GM12873 (cell line): ENCODE measurements at regions not wholly inside any gene's neighbourhood (a gene's known extent, or its start where the extent isn't known, plus 50 kb on each side); places are given as distances from the start of the nearest gene placed in this dataset.

Source experiments
- TF ChIP-seq, protein P1 (sequence below): IDR thresholded peaks from 2 replicates; pipeline ENCODE4 v1.5.1; 2012; ENCODE audit warnings: low read depth, mild to moderate bottlenecking, moderate library complexity, low read length, control low read depth; ENCODE audit not compliant: insufficient read depth; ENCODE audit errors: missing control alignments

DNA sequence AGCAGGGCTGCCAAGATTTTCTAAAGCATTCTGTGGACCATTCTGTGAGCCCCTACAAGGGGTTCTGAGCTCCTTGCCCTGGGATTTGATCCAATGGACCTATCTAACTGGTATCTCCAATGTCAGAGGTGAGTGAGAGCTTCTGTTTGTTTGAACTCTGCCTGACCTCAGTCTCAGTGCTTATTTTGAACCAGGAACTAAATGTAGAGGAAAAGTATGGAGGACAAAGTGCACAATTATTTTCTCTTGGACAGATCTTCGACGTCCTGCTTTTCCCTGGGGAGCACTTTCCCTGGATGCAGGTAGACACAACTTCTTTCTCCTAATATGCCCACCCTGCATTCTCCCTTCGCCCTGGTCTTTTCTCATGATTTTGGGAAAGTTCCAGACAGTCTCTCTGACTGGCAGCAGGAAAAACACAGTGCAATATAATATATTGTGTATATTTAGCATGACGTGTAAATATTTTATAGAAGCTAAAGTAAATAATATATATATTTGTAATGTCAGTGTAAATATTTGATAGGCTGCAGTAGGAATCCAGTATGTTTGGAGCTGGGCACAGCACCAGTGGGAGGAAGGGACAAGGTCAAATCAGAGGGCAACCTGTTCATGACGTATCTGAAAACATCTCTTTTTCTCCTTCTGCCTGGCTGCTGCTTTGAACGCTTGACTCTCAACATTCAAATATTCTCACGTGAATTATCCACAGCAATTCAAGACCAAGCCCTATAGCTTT lies 184.0 kb upstream of the LYZL1 start:
- TF ChIP-seq, protein P1, sequence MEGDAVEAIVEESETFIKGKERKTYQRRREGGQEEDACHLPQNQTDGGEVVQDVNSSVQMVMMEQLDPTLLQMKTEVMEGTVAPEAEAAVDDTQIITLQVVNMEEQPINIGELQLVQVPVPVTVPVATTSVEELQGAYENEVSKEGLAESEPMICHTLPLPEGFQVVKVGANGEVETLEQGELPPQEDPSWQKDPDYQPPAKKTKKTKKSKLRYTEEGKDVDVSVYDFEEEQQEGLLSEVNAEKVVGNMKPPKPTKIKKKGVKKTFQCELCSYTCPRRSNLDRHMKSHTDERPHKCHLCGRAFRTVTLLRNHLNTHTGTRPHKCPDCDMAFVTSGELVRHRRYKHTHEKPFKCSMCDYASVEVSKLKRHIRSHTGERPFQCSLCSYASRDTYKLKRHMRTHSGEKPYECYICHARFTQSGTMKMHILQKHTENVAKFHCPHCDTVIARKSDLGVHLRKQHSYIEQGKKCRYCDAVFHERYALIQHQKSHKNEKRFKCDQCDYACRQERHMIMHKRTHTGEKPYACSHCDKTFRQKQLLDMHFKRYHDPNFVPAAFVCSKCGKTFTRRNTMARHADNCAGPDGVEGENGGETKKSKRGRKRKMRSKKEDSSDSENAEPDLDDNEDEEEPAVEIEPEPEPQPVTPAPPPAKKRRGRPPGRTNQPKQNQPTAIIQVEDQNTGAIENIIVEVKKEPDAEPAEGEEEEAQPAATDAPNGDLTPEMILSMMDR, result no peak

DNA sequence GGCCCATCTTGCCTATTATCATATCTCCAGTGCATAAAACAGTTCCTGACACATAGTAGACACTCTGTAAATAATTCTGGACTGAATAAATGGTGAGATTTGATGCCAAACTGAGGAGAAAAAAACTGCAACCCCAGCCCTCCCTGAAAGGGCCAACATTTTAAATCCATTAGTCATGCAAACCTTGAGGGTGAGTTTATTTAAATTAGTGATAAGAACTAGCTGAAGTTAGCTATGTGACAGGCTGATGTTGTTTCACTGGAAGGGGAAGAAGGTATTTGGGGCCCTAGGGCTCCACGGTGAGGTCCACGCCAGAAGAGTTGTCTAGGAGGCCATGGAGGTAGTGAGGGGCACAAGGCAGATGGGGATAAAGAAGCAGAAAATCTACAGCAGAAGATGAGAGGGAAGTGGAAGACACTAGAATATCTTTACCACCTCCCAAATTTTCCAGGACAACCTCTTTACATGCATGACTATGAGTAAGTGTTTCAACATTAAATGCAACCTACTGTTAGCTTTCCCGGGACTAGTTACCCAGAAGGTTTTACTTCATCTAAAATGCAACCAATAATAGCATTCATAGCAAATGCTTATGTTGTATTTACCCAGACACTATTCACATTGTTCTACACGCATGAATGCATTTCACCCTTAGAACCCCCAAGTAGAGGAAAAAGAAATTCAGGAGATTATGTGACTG lies 183.2 kb upstream of the LYZL1 start:
- TF ChIP-seq, protein P1, result no peak

DNA sequence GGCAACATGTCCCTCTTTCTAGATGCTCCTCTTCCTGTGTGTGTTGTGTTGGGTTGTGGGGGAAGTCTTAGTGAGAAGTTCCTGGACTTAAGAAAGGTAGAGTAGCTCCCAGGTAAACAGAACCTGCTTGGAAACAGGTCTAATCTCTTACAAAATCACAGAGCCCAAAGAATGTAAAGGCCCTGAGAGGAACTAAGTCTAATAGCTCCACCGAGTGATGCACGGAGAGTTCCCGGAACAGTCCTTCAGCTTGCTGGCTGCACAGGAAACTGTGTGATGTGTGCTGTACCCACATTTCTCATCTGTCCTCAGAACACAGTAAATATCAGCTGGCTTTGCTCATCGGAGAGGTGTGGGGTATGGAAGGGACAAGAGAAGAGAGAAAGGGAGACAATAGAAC lies 182.6 kb upstream of the LYZL1 start:
- TF ChIP-seq, protein P1, result no peak

DNA sequence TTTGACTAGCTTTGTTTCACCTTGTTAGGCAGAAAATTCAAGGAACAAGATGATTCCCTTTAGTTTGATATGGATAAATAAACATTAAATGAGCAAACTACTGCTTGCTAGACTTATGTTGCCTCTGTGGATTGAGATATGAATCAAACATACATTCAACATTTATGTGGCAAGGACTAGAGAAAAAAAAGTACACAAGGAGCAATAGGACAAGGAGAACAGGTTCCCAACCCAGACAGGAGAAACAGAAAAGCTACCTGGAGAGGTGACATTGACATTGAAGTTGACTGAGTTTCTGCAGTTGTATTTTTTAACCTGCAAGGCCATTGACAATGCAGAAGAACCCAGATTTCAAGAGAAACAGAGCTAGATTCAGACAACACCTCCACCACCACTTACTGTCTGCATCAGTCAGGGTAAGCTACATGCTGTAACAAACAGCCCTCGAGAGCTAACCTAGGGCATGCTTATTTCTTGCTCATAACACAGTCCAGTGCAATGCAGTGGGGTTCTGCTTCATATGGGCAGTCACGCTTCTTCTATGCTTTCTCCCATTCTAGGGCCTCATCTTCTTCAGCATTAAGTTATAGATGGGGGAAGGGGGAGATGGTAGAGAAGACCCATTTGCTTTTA lies 180.9 kb upstream of the LYZL1 start:
- TF ChIP-seq, protein P1, result no peak

DNA sequence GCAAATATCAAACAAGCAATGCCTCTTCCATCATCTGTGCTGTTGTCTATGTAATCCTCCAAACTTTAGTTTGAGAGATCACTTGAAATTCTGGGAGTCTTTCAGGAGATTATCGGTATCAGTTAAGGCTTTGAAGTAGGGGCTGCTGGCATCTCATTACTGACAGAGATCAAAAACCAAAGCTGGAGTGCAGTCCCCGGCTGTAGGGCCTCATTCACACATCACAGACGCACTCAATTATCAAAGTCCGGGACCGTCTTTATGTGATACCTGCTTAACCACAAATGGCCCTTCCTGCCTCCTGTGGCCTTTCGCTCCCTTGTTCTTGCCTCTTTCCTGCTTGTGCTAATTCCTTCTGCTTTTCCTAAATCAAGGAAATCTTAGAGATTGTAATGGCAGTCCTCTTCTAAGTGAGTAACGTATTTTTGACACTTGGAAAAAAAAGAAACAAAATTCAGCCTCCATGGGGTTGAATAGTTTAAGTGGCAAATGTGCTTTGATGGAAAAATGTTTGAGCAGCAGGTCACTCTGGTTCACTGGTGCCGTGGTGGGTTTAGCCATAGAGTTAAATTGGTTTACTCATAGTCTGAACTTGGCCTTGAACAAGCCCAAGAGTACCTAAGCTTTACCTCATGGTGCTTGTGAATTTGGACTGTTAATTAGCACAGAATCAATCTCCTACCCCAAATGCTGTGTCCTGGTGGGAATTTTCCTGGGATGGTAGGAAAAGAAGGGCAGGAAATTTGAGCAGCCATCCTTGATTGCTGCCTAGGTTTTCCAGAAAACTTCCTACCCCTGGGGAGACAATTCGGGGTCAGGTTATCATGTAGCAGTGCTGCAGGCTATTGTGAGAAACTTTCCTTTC lies 178.9 kb upstream of the LYZL1 start:
- TF ChIP-seq, protein P1, result no peak

DNA sequence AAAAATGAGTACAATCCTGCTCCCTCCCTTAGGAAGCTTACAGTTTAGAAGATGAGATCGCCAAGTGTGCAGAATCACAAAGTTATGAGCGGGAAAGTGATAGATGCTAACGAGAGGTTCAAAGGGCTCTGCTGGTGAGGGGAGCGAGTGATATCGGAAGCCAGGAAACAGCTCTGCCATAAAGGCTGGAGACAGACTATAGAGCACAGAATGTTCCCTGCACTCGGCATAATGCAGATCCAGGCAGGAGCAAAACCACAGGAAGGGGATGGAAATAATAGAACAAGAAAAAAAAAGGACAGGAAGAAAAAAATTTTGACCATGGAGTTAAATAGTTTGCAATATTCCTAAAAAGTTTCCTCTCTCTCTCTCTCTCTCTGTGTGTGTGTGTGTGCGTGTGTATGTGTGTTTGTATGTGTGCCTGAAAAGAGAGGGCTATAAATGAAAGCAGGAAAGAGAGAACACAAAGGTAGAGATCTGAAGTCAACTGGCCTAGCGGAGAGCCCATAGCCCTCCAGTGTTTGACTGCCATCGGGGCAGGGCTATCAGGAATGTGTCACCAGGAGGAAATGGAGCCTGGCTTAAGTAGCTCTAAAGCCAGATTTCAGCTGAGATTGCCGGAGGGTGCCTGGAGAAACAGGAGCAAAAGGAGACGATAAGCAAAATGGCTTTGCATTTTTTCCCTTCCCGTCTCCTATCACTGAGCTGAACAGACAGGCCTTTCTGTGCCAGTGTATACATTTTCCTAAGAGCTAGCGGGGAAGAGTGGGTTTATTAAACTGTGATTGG lies 175.8 kb upstream of the LYZL1 start:
- TF ChIP-seq, protein P1, result no peak
